ENCODE measurements at regions not wholly inside any gene's neighbourhood (a gene's known extent, or its start where the extent isn't known, plus 50 kb on each side); places are given as distances from the start of the nearest gene placed in this dataset.

GRCh38 chr3:147838652-147839051 is 429.5 kb downstream of the ZIC1 start:
- no peaks in the 10 kb centered on the region for H4K20me1 ChIP-seq (ENCODE audit: insufficient read depth, low read length)
- H3K9me3 ChIP-seq (ENCODE audit: insufficient read depth, low read depth, low read length): no peaks in the 10 kb centered on the region
- no peaks in the 10 kb centered on the region for H3K4me1 ChIP-seq (ENCODE audit: insufficient read depth, low read length)
- no peak overlapping the region for H3K27ac Mint-ChIP-seq (ENCODE audit: unreplicated experiment)
- H3K9ac ChIP-seq (ENCODE audit: low read length): no peak overlapping the region
- no peaks in the 10 kb centered on the region for H3K36me3 ChIP-seq (ENCODE audit: insufficient read depth, low read length)
- H3K4me3 ChIP-seq (ENCODE audit: insufficient read depth, low read depth, low read length): no peak overlapping the region
- no peak overlapping the region for H2AFZ ChIP-seq (ENCODE audit: low read depth, low read length)
- no peak for DNase-seq (ENCODE audit: low read depth)
- no peak overlapping the region for H3K27ac ChIP-seq (ENCODE audit: low read depth, low read length)
- no peaks in the 10 kb centered on the region for H3K27me3 ChIP-seq (ENCODE audit: insufficient read depth, low read length)
- no peaks in the 10 kb centered on the region for H3K79me2 ChIP-seq (ENCODE audit: insufficient read depth, low read length)
- H3K36me3 Mint-ChIP-seq (ENCODE audit: low read depth, unreplicated experiment): no peaks in the 10 kb centered on the region
- H3K4me2 ChIP-seq (ENCODE audit: low read length): no peak overlapping the region
- H3K27me3 Mint-ChIP-seq (ENCODE audit: low read depth, unreplicated experiment): no peaks in the 10 kb centered on the region
- TF ChIP-seq CTCF (IDR thresholded peaks at IDR 0.05; ENCODE audit: insufficient read depth, low read depth, low read length): no peak
- TF ChIP-seq EZH2 (IDR thresholded peaks at IDR 0.05; ENCODE audit: insufficient read depth, low read length): no peak
- no peaks in the 10 kb centered on the region for H3K4me1 Mint-ChIP-seq (ENCODE audit: low read depth, unreplicated experiment)
- no peaks in the 10 kb centered on the region for H3K9me3 Mint-ChIP-seq (ENCODE audit: unreplicated experiment)
- no peak for FAIRE-seq
- no peak overlapping the region for H3K4me3 Mint-ChIP-seq (ENCODE audit: unreplicated experiment)

GRCh38 chr3:147843331-147843730 is 434.2 kb downstream of the ZIC1 start:
- H3K4me1 Mint-ChIP-seq (ENCODE audit: low read depth, unreplicated experiment): no peaks in the 10 kb centered on the region
- H2AFZ ChIP-seq (ENCODE audit: low read depth, low read length): no peak overlapping the region
- no peaks in the 10 kb centered on the region for H3K79me2 ChIP-seq (ENCODE audit: insufficient read depth, low read length)
- no peaks in the 10 kb centered on the region for H3K27me3 ChIP-seq (ENCODE audit: insufficient read depth, low read length)
- no peaks in the 10 kb centered on the region for H3K36me3 ChIP-seq (ENCODE audit: insufficient read depth, low read length)
- H4K20me1 ChIP-seq (ENCODE audit: insufficient read depth, low read length): no peaks in the 10 kb centered on the region
- H3K36me3 Mint-ChIP-seq (ENCODE audit: low read depth, unreplicated experiment): no peaks in the 10 kb centered on the region
- H3K4me2 ChIP-seq (ENCODE audit: low read length): no peak overlapping the region
- no peak overlapping the region for H3K4me3 ChIP-seq (ENCODE audit: insufficient read depth, low read depth, low read length)
- H3K4me1 ChIP-seq (ENCODE audit: insufficient read depth, low read length): no peaks in the 10 kb centered on the region
- H3K9ac ChIP-seq (ENCODE audit: low read length): no peak overlapping the region
- no peaks in the 10 kb centered on the region for H3K9me3 ChIP-seq (ENCODE audit: insufficient read depth, low read depth, low read length)
- no peaks in the 10 kb centered on the region for H3K9me3 Mint-ChIP-seq (ENCODE audit: unreplicated experiment)
- no peaks in the 10 kb centered on the region for H3K27me3 Mint-ChIP-seq (ENCODE audit: low read depth, unreplicated experiment)
- DNase-seq (ENCODE audit: low read depth) (no peak), FAIRE-seq (no peak)
- no peak overlapping the region for H3K27ac ChIP-seq (ENCODE audit: low read depth, low read length)
- TF ChIP-seq EZH2 (IDR thresholded peaks at IDR 0.05; ENCODE audit: insufficient read depth, low read length) (no peak), CTCF (IDR thresholded peaks at IDR 0.05; ENCODE audit: insufficient read depth, low read depth, low read length) (no peak)
- H3K4me3 Mint-ChIP-seq (ENCODE audit: unreplicated experiment): no peak overlapping the region
- no peak overlapping the region for H3K27ac Mint-ChIP-seq (ENCODE audit: unreplicated experiment)

- Mint-ChIP-seq H3K27ac (ENCODE audit: unreplicated experiment) (no peak overlapping the region), H3K36me3 (ENCODE audit: low read depth, unreplicated experiment) (no peaks in the 10 kb centered on the region), H3K4me3 (ENCODE audit: unreplicated experiment) (no peak overlapping the region), H3K9me3 (ENCODE audit: unreplicated experiment) (no peaks in the 10 kb centered on the region), H3K27me3 (ENCODE audit: low read depth, unreplicated experiment) (no peaks in the 10 kb centered on the region), H3K4me1 (ENCODE audit: low read depth, unreplicated experiment) (no peaks in the 10 kb centered on the region)
- no peak for FAIRE-seq
- Histone ChIP-seq H3K27ac (ENCODE audit: low read depth, low read length) (no peak overlapping the region), H3K9ac (ENCODE audit: low read length) (no peak overlapping the region), H3K79me2 (ENCODE audit: insufficient read depth, low read length) (no peaks in the 10 kb centered on the region), H3K36me3 (ENCODE audit: insufficient read depth, low read length) (no peaks in the 10 kb centered on the region), H3K4me2 (ENCODE audit: low read length) (no peak overlapping the region), H2AFZ (ENCODE audit: low read depth, low read length) (no peak overlapping the region), H3K27me3 (ENCODE audit: insufficient read depth, low read length) (no peaks in the 10 kb centered on the region), H3K4me3 (ENCODE audit: insufficient read depth, low read depth, low read length) (no peak overlapping the region), H4K20me1 (ENCODE audit: insufficient read depth, low read length) (no peaks in the 10 kb centered on the region), H3K9me3 (ENCODE audit: insufficient read depth, low read depth, low read length) (no peaks in the 10 kb centered on the region), H3K4me1 (ENCODE audit: insufficient read depth, low read length) (no peaks in the 10 kb centered on the region)
- TF ChIP-seq EZH2 (IDR thresholded peaks at IDR 0.05; ENCODE audit: insufficient read depth, low read length): no peak
- no peak for TF ChIP-seq CTCF (IDR thresholded peaks at IDR 0.05; ENCODE audit: insufficient read depth, low read depth, low read length)
- no peak for DNase-seq (ENCODE audit: low read depth)
Observed at GRCh38 chr3:147846293-147846692, 437.1 kb downstream of the ZIC1 start.
